Upper lobe of left lung (tissue), 6 donors: ENCODE measurements at regions not wholly inside any gene's neighbourhood (a gene's known extent, or its start where the extent isn't known, plus 50 kb on each side); places are given as distances from the start of the nearest gene placed in this dataset.

Source experiments
- ATAC-seq, 2 donors: fragments of 200-7000 bp; cut with Tn5 transposase; one replicate each; pipeline ENCODE4 v1.9.1; 2022; ENCODE audit warnings: mild to moderate bottlenecking in 2 of 2, moderate library complexity in 2 of 2; ENCODE audit not compliant: low FRiP score in 2 of 2
- DNase-seq, 2 donors: peaks; one replicate each; pipeline ENCODE4 v3.0.0-alpha.2; 2019 to 2020
- H3K27ac ChIP-seq, 4 donors: fragments of 200-600 bp; sonication (generic); one replicate each; pipeline ENCODE4 v1.5.1; 2016 to 2019
- H3K27me3 ChIP-seq, 4 donors: fragments of 200-600 bp; sonication (generic); one replicate each; pipeline ENCODE4 v1.5.1; 2017 to 2019
- H3K36me3 ChIP-seq, 4 donors: fragments of 200-600 bp; sonication (generic); one replicate each; pipeline ENCODE4 v1.5.1; 2016 to 2019
- H3K4me1 ChIP-seq, 4 donors: fragments of 200-600 bp; sonication (generic); one replicate each; pipeline ENCODE4 v1.5.1; 2018 to 2019
- H3K4me3 ChIP-seq, 4 donors: fragments of 200-600 bp; sonication (generic); one replicate each; pipeline ENCODE4 v1.5.1; 2017 to 2019; ENCODE audit warnings: mild to moderate bottlenecking in 2 of 4, moderate library complexity in 1 of 4
- H3K9me3 ChIP-seq, 4 donors: fragments of 200-600 bp; sonication (generic); one replicate each; pipeline ENCODE4 v1.5.1; 2018 to 2019
- EP300 ChIP-seq, 4 donors: sonication (generic); formaldehyde crosslinking; IDR thresholded peaks; one replicate each; pipeline ENCODE4 v1.5.1; 2017; ENCODE audit warnings: antibody characterized with exemption in 4 of 4, control low read depth in 2 of 4
- POLR2A ChIP-seq, 4 donors: fragments of 450-650 bp; IDR thresholded peaks; one replicate each; pipeline ENCODE4 v1.5.1; 2016 to 2017; ENCODE audit warnings: antibody characterized with exemption in 4 of 4, mild to moderate bottlenecking in 2 of 4
- POLR2AphosphoS5 ChIP-seq, 2 donors: sonication (generic); formaldehyde crosslinking; IDR thresholded peaks; one replicate each; pipeline ENCODE4 v1.5.1; 2017; ENCODE audit warnings: antibody characterized with exemption in 2 of 2
- WGBS, 2 donors: methylation state at CpG; one replicate each; pipeline ENCODE4 v1.1.5; 2017 to 2018; 5-methylcytosine and 5-hydroxymethylcytosine counted together
- TF ChIP-seq, protein P1 (sequence below), 6 experiments: fragments of 450-650 bp in 4 of 6; fragments of 200-600 bp in 2 of 6; sonication (generic) in 2 of 6; IDR thresholded peaks; one replicate each; pipeline ENCODE4 v1.5.1; 2016 to 2019; ENCODE audit warnings: antibody characterized with exemption in 6 of 6
- donor health status: DM: no; HTN: no; CAD: no; lungs with moderate emphysema.
- donor health status: DM: no; HTN: yes; CAD: no; lungs with severe emphysema.

DNA sequence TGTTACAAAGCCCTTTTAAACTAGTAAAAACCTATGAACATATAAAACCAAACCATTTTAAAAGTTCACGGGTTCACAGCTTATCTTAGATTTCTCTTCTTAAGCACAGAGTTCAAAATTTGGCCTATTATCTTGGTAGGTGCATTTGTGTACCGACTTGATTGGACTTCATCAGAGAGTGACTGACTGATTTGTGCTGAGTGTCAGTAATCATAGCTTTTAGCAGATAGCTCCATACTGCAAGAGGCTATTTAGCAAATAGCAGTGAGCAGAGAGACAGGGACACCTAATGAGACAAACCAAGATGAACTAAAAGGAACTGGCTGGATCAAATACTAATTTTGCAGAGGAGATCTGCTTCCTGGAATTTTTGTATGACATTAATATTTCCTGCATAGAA is 274.5 kb downstream of the PRR16 start:
- ATAC-seq (no peak), DNase-seq (no peak)
- H3K4me3 ChIP-seq: no peak overlapping the region
- H3K27me3 ChIP-seq: no peaks in the 10 kb centered on the region
- no peak overlapping the region for H3K27ac ChIP-seq
- H3K4me1 ChIP-seq: no peaks in the 10 kb centered on the region
- 72 to 80% methylated on average over 2 of the region's 2 CpGs for WGBS, 2 donors
- no peaks in the 10 kb centered on the region for H3K9me3 ChIP-seq
- TF ChIP-seq EP300 (IDR thresholded peaks at IDR 0.05) (no peak), POLR2AphosphoS5 (IDR thresholded peaks at IDR 0.05) (no peak), POLR2A (IDR thresholded peaks at IDR 0.05) (no peak)
- TF ChIP-seq, protein P1, sequence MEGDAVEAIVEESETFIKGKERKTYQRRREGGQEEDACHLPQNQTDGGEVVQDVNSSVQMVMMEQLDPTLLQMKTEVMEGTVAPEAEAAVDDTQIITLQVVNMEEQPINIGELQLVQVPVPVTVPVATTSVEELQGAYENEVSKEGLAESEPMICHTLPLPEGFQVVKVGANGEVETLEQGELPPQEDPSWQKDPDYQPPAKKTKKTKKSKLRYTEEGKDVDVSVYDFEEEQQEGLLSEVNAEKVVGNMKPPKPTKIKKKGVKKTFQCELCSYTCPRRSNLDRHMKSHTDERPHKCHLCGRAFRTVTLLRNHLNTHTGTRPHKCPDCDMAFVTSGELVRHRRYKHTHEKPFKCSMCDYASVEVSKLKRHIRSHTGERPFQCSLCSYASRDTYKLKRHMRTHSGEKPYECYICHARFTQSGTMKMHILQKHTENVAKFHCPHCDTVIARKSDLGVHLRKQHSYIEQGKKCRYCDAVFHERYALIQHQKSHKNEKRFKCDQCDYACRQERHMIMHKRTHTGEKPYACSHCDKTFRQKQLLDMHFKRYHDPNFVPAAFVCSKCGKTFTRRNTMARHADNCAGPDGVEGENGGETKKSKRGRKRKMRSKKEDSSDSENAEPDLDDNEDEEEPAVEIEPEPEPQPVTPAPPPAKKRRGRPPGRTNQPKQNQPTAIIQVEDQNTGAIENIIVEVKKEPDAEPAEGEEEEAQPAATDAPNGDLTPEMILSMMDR (IDR thresholded peaks at IDR 0.05): no peak
- H3K36me3 ChIP-seq: no peaks in the 10 kb centered on the region

DNA sequence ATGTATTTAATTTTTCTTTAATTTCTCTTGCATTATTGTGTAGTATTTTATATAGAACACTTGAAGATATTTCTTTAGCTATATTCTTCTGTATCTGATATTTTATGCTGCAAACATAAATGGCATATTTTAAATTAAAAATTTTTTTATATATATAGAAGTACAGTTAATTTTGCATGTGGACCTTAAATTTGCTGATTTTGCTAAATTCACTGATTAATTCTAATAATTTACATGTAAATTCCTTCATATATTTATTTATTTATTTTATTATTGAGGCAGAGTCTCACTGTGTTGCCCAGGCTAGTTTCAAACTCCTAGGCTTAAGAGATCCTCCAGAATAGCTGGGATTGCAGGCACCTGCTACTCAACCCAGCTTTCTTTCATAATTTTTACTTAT is 276.9 kb downstream of the PRR16 start:
- H3K27me3 ChIP-seq: no peaks in the 10 kb centered on the region
- ATAC-seq (no peak), DNase-seq (no peak)
- no peaks in the 10 kb centered on the region for H3K4me1 ChIP-seq
- no peaks in the 10 kb centered on the region for H3K9me3 ChIP-seq
- no peak overlapping the region for H3K27ac ChIP-seq
- no peak overlapping the region for H3K4me3 ChIP-seq
- no peak for TF ChIP-seq POLR2AphosphoS5 (IDR thresholded peaks at IDR 0.05)
- no peak for TF ChIP-seq POLR2A (IDR thresholded peaks at IDR 0.05)
- TF ChIP-seq, protein P1 (IDR thresholded peaks at IDR 0.05): no peak
- TF ChIP-seq EP300 (IDR thresholded peaks at IDR 0.05): no peak
- no peaks in the 10 kb centered on the region for H3K36me3 ChIP-seq

DNA sequence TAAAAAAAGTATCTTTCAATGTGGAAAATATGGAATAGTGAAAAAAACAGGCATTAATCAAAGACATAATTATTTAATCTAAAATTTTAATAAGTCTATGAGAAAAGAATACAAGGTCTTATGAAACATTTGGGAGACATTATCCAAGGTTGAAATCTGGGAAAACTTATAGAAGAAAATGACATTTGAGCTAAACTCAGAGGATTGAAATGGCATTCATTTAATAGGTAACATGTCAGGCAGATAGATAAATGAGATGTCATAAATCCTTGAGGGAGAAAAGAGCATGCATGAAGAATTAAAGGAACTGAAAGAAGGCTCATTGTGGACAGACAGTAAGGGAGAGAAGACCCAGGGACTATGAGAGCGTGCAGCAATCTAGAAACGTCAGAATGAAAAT is 284.4 kb downstream of the PRR16 start:
- H3K4me1 ChIP-seq: no peaks in the 10 kb centered on the region
- H3K27ac ChIP-seq: no peak overlapping the region
- H3K27me3 ChIP-seq: no peaks in the 10 kb centered on the region
- DNase-seq (no peak), ATAC-seq (no peak)
- H3K36me3 ChIP-seq: no peaks in the 10 kb centered on the region
- TF ChIP-seq, protein P1 (IDR thresholded peaks at IDR 0.05): no peak
- TF ChIP-seq POLR2AphosphoS5 (IDR thresholded peaks at IDR 0.05) (no peak), POLR2A (IDR thresholded peaks at IDR 0.05) (no peak), EP300 (IDR thresholded peaks at IDR 0.05) (no peak)
- no peak overlapping the region for H3K4me3 ChIP-seq
- no peaks in the 10 kb centered on the region for H3K9me3 ChIP-seq
- WGBS, 2 donors: 85 to 90% methylated on average over 2 of the region's 2 CpGs

GRCh38 chr5:120749737-120750136 is 285.6 kb downstream of the PRR16 start:
- DNase-seq: no peak
- no peak overlapping the region for H3K27ac ChIP-seq
- no peaks in the 10 kb centered on the region for H3K27me3 ChIP-seq
- H3K4me1 ChIP-seq: no peaks in the 10 kb centered on the region
- WGBS, 2 donors: 70 to 72% methylated on average over 3 of the region's 3 CpGs
- H3K36me3 ChIP-seq: no peaks in the 10 kb centered on the region
- no peaks in the 10 kb centered on the region for H3K9me3 ChIP-seq
- H3K4me3 ChIP-seq: no peak overlapping the region
- no peak for ATAC-seq
- TF ChIP-seq, protein P1 (IDR thresholded peaks at IDR 0.05): no peak
- TF ChIP-seq POLR2AphosphoS5 (IDR thresholded peaks at IDR 0.05): no peak
- TF ChIP-seq POLR2A (IDR thresholded peaks at IDR 0.05): no peak
- TF ChIP-seq EP300 (IDR thresholded peaks at IDR 0.05): no peak

GRCh38 chr5:120759587-120759986 is 295.5 kb downstream of the PRR16 start:
- DNase-seq (no peak), ATAC-seq (no peak)
- no peak overlapping the region for H3K27ac ChIP-seq
- H3K36me3 ChIP-seq: no peaks in the 10 kb centered on the region
- TF ChIP-seq POLR2A (IDR thresholded peaks at IDR 0.05): no peak
- TF ChIP-seq EP300 (IDR thresholded peaks at IDR 0.05): no peak
- TF ChIP-seq POLR2AphosphoS5 (IDR thresholded peaks at IDR 0.05): no peak
- TF ChIP-seq, protein P1 (IDR thresholded peaks at IDR 0.05): no peak
- H3K9me3 ChIP-seq: no peaks in the 10 kb centered on the region
- no peaks in the 10 kb centered on the region for H3K4me1 ChIP-seq
- no peaks in the 10 kb centered on the region for H3K27me3 ChIP-seq
- H3K4me3 ChIP-seq: no peak overlapping the region
